Trophoblast cell (in vitro differentiated cells and primary cell): ENCODE measurements at regions not wholly inside any gene's neighbourhood (a gene's known extent, or its start where the extent isn't known, plus 50 kb on each side); places are given as distances from the start of the nearest gene placed in this dataset.
"Not testable (repeated sequence)": the region's sequence is repeated elsewhere in the genome, so short reads cannot be mapped to it uniquely, and the experiment has no call there.

Source experiments
- DNase-seq, 2 donors: peaks; one replicate each; pipeline ENCODE4 v3.0.0-alpha.2; 2016
- H2AFZ ChIP-seq: 2 replicates; pipeline ENCODE4 v1.6.1; 2013; ENCODE audit warnings: low read length, moderate library complexity, mild to moderate bottlenecking; ENCODE audit not compliant: insufficient read depth, poor library complexity
- H2AK5ac ChIP-seq: 2 replicates; pipeline ENCODE4 v1.6.1; 2013; ENCODE audit warnings: mild to moderate bottlenecking, low read length
- H2BK120ac ChIP-seq: 2 replicates; pipeline ENCODE4 v1.6.1; 2013; ENCODE audit warnings: low read length, mild to moderate bottlenecking, moderate library complexity; ENCODE audit not compliant: insufficient read depth, poor library complexity
- H2BK12ac ChIP-seq: 2 replicates; pipeline ENCODE4 v1.6.1; 2013; ENCODE audit warnings: mild to moderate bottlenecking, low read length, moderate library complexity
- H2BK5ac ChIP-seq: 2 replicates; pipeline ENCODE4 v1.6.1; 2013; ENCODE audit warnings: low read length, low read depth, moderate library complexity, mild to moderate bottlenecking; ENCODE audit not compliant: poor library complexity
- H3K14ac ChIP-seq: 2 replicates; pipeline ENCODE4 v1.6.1; 2013; ENCODE audit warnings: mild to moderate bottlenecking, low read length
- H3K18ac ChIP-seq: 2 replicates; pipeline ENCODE4 v1.6.1; 2013; ENCODE audit warnings: mild to moderate bottlenecking, low read length
- H3K23ac ChIP-seq: 2 replicates; pipeline ENCODE4 v1.6.1; 2013; ENCODE audit warnings: low read length
- H3K27ac ChIP-seq: 2 replicates; pipeline ENCODE4 v1.5.1; 2013; ENCODE audit warnings: low read depth, mild to moderate bottlenecking, inconsistent platforms, low read length, moderate library complexity
- H3K27me3 ChIP-seq: 2 replicates; pipeline ENCODE4 v1.6.1; 2013; ENCODE audit warnings: inconsistent platforms, mild to moderate bottlenecking, low read length, moderate library complexity; ENCODE audit not compliant: insufficient read depth
- H3K36me3 ChIP-seq, 2 experiments: 1 replicate in 1 of 2; 2 replicates in 1 of 2; pipeline ENCODE4 v1.6.1; 2013; ENCODE audit warnings: low read length in 2 of 2, mild to moderate bottlenecking in 2 of 2, moderate library complexity in 1 of 2; ENCODE audit not compliant: insufficient read depth in 2 of 2, control insufficient read depth in 1 of 2
- H3K4ac ChIP-seq: 2 replicates; pipeline ENCODE4 v1.6.1; 2013; ENCODE audit warnings: low read depth, mild to moderate bottlenecking, low read length, moderate library complexity
- H3K4me1 ChIP-seq, 2 experiments: 1 replicate in 1 of 2; 2 replicates in 1 of 2; pipeline ENCODE4 v1.6.1; 2013; ENCODE audit warnings: low read length in 2 of 2, mild to moderate bottlenecking in 2 of 2, moderate library complexity in 1 of 2; ENCODE audit not compliant: insufficient read depth in 2 of 2, control insufficient read depth in 1 of 2
- H3K4me2 ChIP-seq: 2 replicates; pipeline ENCODE4 v1.6.1; 2013; ENCODE audit warnings: inconsistent platforms, mild to moderate bottlenecking, low read length, moderate library complexity
- H3K4me3 ChIP-seq: 2 replicates; pipeline ENCODE4 v1.5.1; 2013; ENCODE audit warnings: mild to moderate bottlenecking, low read depth, low read length, inconsistent platforms
- H3K79me1 ChIP-seq: one replicate; pipeline ENCODE4 v1.6.1; 2013; ENCODE audit warnings: low read length
- H3K79me2 ChIP-seq: 2 replicates; pipeline ENCODE4 v1.6.1; 2013; ENCODE audit warnings: low read length, mild to moderate bottlenecking; ENCODE audit not compliant: control insufficient read depth, insufficient read depth, poor library complexity
- H3K9ac ChIP-seq: 2 replicates; pipeline ENCODE4 v1.6.1; 2013; ENCODE audit warnings: mild to moderate bottlenecking, low read length
- H3K9me3 ChIP-seq: 2 replicates; pipeline ENCODE4 v1.6.1; 2013; ENCODE audit warnings: low read depth, mild to moderate bottlenecking, control low read depth, inconsistent platforms, low read length; ENCODE audit not compliant: insufficient read depth
- H4K12ac ChIP-seq: 2 replicates; pipeline ENCODE4 v1.6.1; 2013; ENCODE audit warnings: low read depth, mild to moderate bottlenecking, low read length, moderate library complexity
- H4K8ac ChIP-seq: 2 replicates; pipeline ENCODE4 v1.6.1; 2013; ENCODE audit warnings: low read depth, mild to moderate bottlenecking, low read length, moderate library complexity
- H4K91ac ChIP-seq: one replicate; pipeline ENCODE4 v1.6.1; 2013; ENCODE audit warnings: low read depth, mild to moderate bottlenecking, low read length, moderate library complexity
- WGBS: extraction: QIAGEN DNeasy Blood & Tissue Kit; methylation state at CpG from one replicate; pipeline ENCODE4 v1.1.7; 2013; ENCODE audit warnings: missing lambda C conversion rate; ENCODE audit not compliant: insufficient read length, insufficient coverage; ENCODE audit errors: extremely low coverage; 5-methylcytosine and 5-hydroxymethylcytosine counted together

DNA sequence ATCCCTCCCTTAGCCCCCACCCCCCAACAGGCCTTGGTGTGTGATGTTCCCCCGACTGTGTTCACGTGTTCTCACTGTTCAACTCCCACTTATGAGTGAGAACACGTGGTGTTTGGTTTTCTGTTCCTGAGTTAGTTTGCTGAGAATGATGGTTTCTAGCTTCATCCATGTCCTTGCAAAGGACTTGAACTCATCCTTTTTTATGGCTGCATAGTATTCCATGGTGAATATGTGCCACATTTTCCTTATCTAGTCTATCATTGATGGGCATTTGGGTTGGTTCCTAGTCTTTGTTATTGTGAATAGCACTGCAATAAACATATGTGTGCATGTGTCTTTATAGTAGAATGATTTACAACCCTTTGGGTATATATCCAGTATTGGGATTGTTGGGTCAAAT is 330.4 kb downstream of the OMA1 start:
- not testable (repeated sequence) for H3K9ac ChIP-seq, H3K23ac ChIP-seq, H4K8ac ChIP-seq, H3K9me3 ChIP-seq, H3K36me3 ChIP-seq, H2AFZ ChIP-seq, H3K79me1 ChIP-seq, H3K4me1 ChIP-seq, H4K91ac ChIP-seq, H2BK5ac ChIP-seq, H3K18ac ChIP-seq, H3K4ac ChIP-seq, H2AK5ac ChIP-seq, H3K4me3 ChIP-seq, H4K12ac ChIP-seq, H3K14ac ChIP-seq, H3K27me3 ChIP-seq, H3K79me2 ChIP-seq, H2BK12ac ChIP-seq, H3K4me2 ChIP-seq, H2BK120ac ChIP-seq, DNase-seq, H3K27ac ChIP-seq
- no CpG with 5 or more reads among the region's 3 CpGs for WGBS

GRCh38 chr1:58214674-58215073 is 331.9 kb downstream of the OMA1 start:
- Histone ChIP-seq H2AFZ (no peak overlapping the region), H3K9ac (no peak overlapping the region), H3K79me2 (no peaks in the 10 kb centered on the region), H3K27ac (no peak overlapping the region), H3K79me1 (no peaks in the 10 kb centered on the region), H3K27me3 (no peaks in the 10 kb centered on the region), H3K9me3 (peaks cover 4% of the 10 kb centered on the region), H2BK12ac (no peak overlapping the region), H4K12ac (no peak overlapping the region), H4K91ac (no peak overlapping the region), H3K4me3 (no peak overlapping the region), H3K4ac (no peak overlapping the region), H3K23ac (no peak overlapping the region), H3K4me1 (no peaks in the 10 kb centered on the region), H4K8ac (no peak overlapping the region), H2AK5ac (no peak overlapping the region), H3K36me3 (no peaks in the 10 kb centered on the region), H2BK5ac (no peak overlapping the region), H3K18ac (no peak overlapping the region), H3K4me2 (no peak overlapping the region), H3K14ac (no peak overlapping the region), H2BK120ac (no peak overlapping the region)
- WGBS: no CpG with 5 or more reads among the region's 1 CpG
- DNase-seq: no peak

- no peak for DNase-seq
- Histone ChIP-seq H3K27me3 (no peaks in the 10 kb centered on the region), H3K9me3 (no peaks in the 10 kb centered on the region), H3K79me1 (no peaks in the 10 kb centered on the region), H3K14ac (no peak overlapping the region), H4K8ac (no peak overlapping the region), H3K18ac (no peak overlapping the region), H4K12ac (no peak overlapping the region), H3K4me1 (no peaks in the 10 kb centered on the region), H3K4me3 (no peak overlapping the region), H2BK120ac (no peak overlapping the region), H4K91ac (no peak overlapping the region), H2BK12ac (no peak overlapping the region), H2BK5ac (no peak overlapping the region), H3K4ac (no peak overlapping the region), H3K27ac (no peak overlapping the region), H2AFZ (no peak overlapping the region), H3K23ac (no peak overlapping the region), H3K9ac (no peak overlapping the region), H3K4me2 (no peak overlapping the region), H3K36me3 (no peaks in the 10 kb centered on the region), H3K79me2 (no peaks in the 10 kb centered on the region), H2AK5ac (no peak overlapping the region)
- no CpG with 5 or more reads among the region's 3 CpGs for WGBS
These were observed 334.7 kb downstream of the OMA1 start for GRCh38 chr1:58211869-58212268.

DNA sequence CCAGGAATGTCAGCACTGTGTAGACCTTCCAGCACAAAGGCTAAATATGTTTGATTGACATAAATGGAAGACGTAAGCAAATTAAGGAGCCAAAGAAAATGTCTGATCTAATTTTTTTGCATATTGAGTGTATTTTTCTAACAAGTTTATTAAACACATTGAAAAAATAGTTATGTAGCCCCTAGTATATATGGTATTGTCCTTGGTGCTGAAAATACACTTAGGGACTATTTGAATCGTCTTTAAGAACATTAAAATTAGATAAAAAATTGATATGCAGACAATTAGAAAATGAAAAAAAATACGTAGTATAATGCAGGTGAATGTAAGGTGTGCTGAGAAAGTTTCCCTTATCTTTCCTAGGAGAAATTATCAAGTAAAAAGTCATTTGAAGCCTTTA is 337.0 kb downstream of the OMA1 start:
- H4K12ac ChIP-seq: no peak overlapping the region
- no peaks in the 10 kb centered on the region for H3K79me2 ChIP-seq
- no peaks in the 10 kb centered on the region for H3K36me3 ChIP-seq
- H3K14ac ChIP-seq: no peak overlapping the region
- H3K9me3 ChIP-seq: no peaks in the 10 kb centered on the region
- no peak overlapping the region for H3K4me2 ChIP-seq
- H2BK5ac ChIP-seq: no peak overlapping the region
- DNase-seq: no peak
- H3K18ac ChIP-seq: no peak overlapping the region
- no peaks in the 10 kb centered on the region for H3K4me1 ChIP-seq
- H4K91ac ChIP-seq: no peak overlapping the region
- H2BK120ac ChIP-seq: no peak overlapping the region
- H2AFZ ChIP-seq: no peak overlapping the region
- H3K79me1 ChIP-seq: no peaks in the 10 kb centered on the region
- H3K27me3 ChIP-seq: no peaks in the 10 kb centered on the region
- no peak overlapping the region for H4K8ac ChIP-seq
- H3K4me3 ChIP-seq: no peak overlapping the region
- H3K4ac ChIP-seq: no peak overlapping the region
- H2BK12ac ChIP-seq: no peak overlapping the region
- H3K27ac ChIP-seq: no peak overlapping the region
- H3K9ac ChIP-seq: no peak overlapping the region
- H3K23ac ChIP-seq: no peak overlapping the region
- no CpG with 5 or more reads among the region's 3 CpGs for WGBS
- no peak overlapping the region for H2AK5ac ChIP-seq
